GM12864 (cell line): ENCODE measurements at regions not wholly inside any gene's neighbourhood (a gene's known extent, or its start where the extent isn't known, plus 50 kb on each side); places are given as distances from the start of the nearest gene placed in this dataset.

Experiments
- DNase-seq: peaks from one replicate; pipeline ENCODE4 v3.0.0-alpha.2; 2011; ENCODE audit warnings: low read depth
- H3K4me3 ChIP-seq: 2 replicates; pipeline ENCODE4 v1.5.1; 2011; ENCODE audit warnings: mild to moderate bottlenecking, low read depth, low read length, control low read depth
- TF ChIP-seq, protein P1 (sequence below): IDR thresholded peaks from 2 replicates; pipeline ENCODE4 v1.5.1; 2011; ENCODE audit warnings: low read depth, mild to moderate bottlenecking, moderate library complexity, low read length, control low read depth, inconsistent platforms; ENCODE audit errors: missing control alignments

DNA sequence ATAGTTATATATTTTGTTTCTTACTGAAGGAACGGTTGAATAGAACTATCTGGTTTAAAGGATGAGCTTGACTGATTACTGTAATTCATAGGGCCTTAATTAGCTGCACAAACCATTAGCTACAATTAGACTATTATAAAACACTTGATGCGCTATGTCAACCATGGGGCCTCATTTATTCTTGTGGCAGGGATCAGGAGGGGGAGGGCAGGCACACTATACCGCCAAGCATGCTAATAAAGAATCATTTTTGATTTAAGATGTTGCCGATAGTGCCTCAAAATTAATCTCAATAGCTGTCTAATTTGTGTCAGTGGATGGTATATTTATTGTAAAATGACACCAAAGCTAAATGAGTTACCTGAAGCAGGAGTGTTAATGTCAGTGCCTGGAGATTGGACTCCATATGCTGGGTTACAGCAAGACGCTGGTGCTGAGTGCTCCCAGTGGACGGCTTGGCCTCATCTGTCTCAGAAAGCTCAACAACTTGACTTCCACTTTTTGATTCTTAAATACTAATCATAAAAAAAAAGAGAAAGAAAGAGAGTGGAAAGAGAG is 1007.0 kb upstream of the CELF4 start:
- no peak for DNase-seq
- H3K4me3 ChIP-seq, result no peak overlapping the region
- TF ChIP-seq, protein P1, sequence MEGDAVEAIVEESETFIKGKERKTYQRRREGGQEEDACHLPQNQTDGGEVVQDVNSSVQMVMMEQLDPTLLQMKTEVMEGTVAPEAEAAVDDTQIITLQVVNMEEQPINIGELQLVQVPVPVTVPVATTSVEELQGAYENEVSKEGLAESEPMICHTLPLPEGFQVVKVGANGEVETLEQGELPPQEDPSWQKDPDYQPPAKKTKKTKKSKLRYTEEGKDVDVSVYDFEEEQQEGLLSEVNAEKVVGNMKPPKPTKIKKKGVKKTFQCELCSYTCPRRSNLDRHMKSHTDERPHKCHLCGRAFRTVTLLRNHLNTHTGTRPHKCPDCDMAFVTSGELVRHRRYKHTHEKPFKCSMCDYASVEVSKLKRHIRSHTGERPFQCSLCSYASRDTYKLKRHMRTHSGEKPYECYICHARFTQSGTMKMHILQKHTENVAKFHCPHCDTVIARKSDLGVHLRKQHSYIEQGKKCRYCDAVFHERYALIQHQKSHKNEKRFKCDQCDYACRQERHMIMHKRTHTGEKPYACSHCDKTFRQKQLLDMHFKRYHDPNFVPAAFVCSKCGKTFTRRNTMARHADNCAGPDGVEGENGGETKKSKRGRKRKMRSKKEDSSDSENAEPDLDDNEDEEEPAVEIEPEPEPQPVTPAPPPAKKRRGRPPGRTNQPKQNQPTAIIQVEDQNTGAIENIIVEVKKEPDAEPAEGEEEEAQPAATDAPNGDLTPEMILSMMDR, result no peak

DNA sequence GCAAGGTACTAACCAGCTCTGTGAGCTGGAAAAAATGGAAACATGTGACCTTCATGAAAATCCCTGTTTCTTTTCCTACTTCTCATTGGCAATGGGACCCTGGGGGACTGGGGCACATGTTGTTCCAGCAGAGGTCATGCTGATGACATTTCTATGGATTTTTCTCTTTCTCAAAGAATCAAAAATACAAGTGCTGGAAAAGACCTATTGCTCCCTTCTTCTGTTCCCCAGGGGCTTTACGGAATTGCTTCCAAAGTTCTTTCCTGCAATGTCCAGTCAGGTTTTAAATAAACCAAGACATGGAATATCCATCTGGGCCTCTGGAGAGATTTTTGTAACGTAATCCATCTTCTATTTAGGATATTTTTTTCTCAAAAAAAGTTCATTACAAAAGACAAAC is 1006.1 kb upstream of the CELF4 start:
- H3K4me3 ChIP-seq, result no peak overlapping the region
- DNase-seq, result no peak
- TF ChIP-seq, protein P1, result no peak

GRCh38 chr18:38565513-38565912 is 999.9 kb upstream of the CELF4 start:
- no peak for DNase-seq
- H3K4me3 ChIP-seq, result no peak overlapping the region
- TF ChIP-seq, protein P1, result no peak

DNA sequence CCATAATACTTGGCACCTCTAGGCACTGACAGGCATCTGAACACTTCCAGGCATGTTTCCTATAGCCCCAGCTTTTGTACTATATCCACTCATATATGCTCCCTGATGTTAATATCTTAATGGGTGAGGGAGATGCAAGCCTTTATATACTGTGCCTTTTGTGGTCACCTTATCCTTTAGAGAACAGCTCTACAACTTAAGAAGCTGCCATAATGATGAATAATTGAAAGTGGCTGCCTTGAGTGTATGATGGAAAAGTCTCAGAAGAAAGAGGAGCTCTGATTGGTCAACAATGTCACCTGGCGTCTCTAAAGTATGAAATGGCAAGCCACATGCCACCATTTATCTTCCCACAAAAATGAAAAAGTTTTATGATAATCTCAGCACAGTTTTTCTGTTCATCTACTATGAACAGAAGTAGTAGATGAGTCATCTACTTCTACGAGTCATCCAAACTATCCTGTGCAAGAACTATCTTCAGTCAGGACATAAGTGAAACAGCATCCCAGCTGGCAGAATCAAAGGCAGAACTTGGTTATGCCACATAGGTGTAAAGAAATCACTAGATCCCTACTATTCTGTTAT is 997.9 kb upstream of the CELF4 start:
- no peak overlapping the region for H3K4me3 ChIP-seq
- TF ChIP-seq, protein P1, result no peak
- DNase-seq, result no peak

DNA sequence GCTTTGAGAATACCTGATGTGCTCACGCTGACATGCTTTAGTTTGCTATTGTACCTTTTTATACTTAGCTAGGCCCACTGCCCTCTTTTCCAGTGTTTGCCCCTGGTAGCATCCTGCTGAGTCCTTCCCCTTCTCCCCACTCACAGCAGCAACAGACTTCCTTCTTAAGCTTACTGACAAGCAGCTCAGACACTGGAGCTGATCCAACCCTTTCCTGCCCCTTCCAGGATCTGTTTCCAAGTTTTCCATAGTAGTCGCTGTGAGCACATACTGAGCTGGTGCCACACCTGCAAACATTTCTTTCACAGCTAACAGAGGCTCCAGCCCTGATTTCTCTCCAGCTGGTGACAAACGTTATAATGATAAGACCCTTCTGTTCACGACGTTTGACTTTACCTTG is 991.4 kb upstream of the CELF4 start:
- TF ChIP-seq, protein P1, result no peak
- H3K4me3 ChIP-seq, result no peak overlapping the region
- no peak for DNase-seq

- TF ChIP-seq, protein P1, result no peak
- no peak overlapping the region for H3K4me3 ChIP-seq
- DNase-seq, result no peak
Measured at GRCh38 chr18:38552732-38553321, 987.2 kb upstream of the CELF4 start.

DNA sequence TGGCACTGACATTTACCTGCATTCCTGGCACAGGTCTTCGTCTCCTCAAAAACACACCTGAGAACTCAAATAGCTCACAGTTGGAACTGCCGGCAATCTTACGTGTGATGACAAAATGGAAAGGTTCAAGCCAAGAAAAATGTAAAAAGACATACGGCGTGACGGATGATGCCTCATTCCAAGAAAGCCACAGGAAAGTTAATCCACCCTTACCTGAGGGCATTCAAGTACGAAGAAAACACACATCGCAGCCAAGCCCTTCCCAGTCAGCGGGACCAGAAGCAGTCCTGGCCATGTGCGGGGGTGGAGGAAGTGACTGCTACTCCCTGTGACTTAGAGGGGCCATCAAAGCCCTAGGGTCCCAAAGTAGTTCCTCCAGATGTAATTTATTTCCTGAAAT is 986.3 kb upstream of the CELF4 start:
- TF ChIP-seq, protein P1, result no peak
- no peak overlapping the region for H3K4me3 ChIP-seq
- no peak for DNase-seq
